Mesodermal cell (in vitro differentiated cells): ENCODE measurements at regions not wholly inside any gene's neighbourhood (a gene's known extent, or its start where the extent isn't known, plus 50 kb on each side); places are given as distances from the start of the nearest gene placed in this dataset.
"Not testable (repeated sequence)": the region's sequence is repeated elsewhere in the genome, so short reads cannot be mapped to it uniquely, and the experiment has no call there.

Experiments
- H3K27ac ChIP-seq: 2 replicates; pipeline ENCODE4 v1.7.0; 2013; ENCODE audit warnings: mild to moderate bottlenecking, low read depth, low read length, moderate library complexity; ENCODE audit not compliant: severe bottlenecking
- H3K36me3 ChIP-seq: 2 replicates; pipeline ENCODE4 v1.7.1; 2013; ENCODE audit warnings: mild to moderate bottlenecking, low read length, moderate library complexity; ENCODE audit not compliant: control insufficient read depth, insufficient read depth
- H3K4me1 ChIP-seq: one replicate; pipeline ENCODE4 v1.7.1; 2013; ENCODE audit warnings: mild to moderate bottlenecking, low read length; ENCODE audit not compliant: insufficient read depth, control insufficient read depth, poor library complexity, severe bottlenecking
- H3K4me3 ChIP-seq: 2 replicates; pipeline ENCODE4 v1.7.0; 2013; ENCODE audit warnings: low read length, control low read depth, mild to moderate bottlenecking; ENCODE audit not compliant: insufficient read depth, poor library complexity, severe bottlenecking; ENCODE audit errors: extremely low read depth
- H3K9me3 ChIP-seq: 2 replicates; pipeline ENCODE4 v1.7.1; 2013; ENCODE audit warnings: mild to moderate bottlenecking, low read length, moderate library complexity; ENCODE audit not compliant: control insufficient read depth
- WGBS, 2 experiments: methylation state at CpG; one replicate each; pipeline ENCODE4 v1.1.5; 2013; ENCODE audit warnings: missing lambda C conversion rate in 2 of 2; ENCODE audit not compliant: insufficient coverage in 2 of 2; 5-methylcytosine and 5-hydroxymethylcytosine counted together

DNA sequence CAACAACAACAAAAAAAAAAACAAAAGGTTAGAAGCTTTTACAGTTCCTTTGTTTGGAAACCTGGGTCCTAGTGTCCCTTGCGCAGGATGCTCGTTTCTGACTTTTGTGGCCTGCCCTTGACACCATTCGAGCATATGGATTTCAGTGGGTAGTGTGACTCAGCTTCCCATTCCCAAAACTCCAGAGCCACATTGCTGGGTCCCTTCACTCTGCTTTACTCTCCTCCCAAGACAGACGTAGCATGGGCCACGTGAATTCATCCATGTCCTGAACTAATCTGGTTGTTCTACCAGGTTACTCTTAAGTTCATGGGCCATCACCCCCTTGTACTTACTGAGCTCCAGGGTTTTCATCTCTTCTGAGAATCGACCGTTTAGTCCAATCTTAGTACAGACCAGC, 68.0 kb upstream of the MAX start:
- Histone ChIP-seq H3K27ac (peak overlapping the region; percentile 64), H3K4me1 (no peaks in the 10 kb centered on the region), H3K4me3 (no peak overlapping the region), H3K9me3 (no peaks in the 10 kb centered on the region), H3K36me3 (no peaks in the 10 kb centered on the region)
- WGBS, 2 experiments, result 94 to 95% methylated on average over 5 of the region's 7 CpGs

DNA sequence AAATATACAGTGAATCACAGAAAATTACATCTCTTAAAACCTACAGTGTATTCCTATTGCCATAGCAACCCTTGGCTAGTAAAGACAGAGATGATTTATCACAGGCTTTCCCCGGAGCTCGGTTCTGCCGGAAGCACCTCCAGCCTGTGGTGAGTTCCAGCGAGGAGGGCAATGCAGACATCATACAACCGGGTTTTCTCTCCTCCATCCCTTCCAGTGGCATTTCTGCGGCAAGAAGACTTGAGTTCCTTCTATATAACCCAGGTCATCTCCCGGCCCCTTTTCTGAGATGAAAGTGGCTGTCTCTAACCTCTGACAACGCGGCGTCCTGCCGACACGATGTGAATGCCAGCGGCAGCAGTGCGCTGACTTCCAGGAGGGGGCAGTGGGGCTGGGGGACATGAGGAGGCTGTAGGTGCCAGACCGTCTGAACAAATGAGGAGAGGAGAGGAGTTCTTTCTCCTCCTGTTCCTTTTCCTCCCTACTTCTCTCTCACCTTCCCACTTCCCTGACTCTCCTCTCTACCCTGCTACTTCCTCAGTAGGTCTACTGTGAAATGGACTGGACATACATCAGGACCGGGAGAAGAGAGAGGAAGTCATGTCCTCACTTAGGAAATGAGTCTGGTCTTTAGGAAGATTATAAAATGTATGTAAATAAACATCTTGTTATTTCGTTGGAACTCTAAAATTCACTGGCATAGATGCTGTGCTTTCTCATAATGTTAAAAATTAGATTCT, 68.6 kb upstream of the MAX start:
- WGBS, 2 experiments, result 20 to 31% methylated on average over 6 to 10 of the region's 17 CpGs
- no peaks in the 10 kb centered on the region for H3K4me1 ChIP-seq
- peak overlapping the region; percentile 64 for H3K27ac ChIP-seq
- no peak overlapping the region for H3K4me3 ChIP-seq
- no peaks in the 10 kb centered on the region for H3K36me3 ChIP-seq
- no peaks in the 10 kb centered on the region for H3K9me3 ChIP-seq

DNA sequence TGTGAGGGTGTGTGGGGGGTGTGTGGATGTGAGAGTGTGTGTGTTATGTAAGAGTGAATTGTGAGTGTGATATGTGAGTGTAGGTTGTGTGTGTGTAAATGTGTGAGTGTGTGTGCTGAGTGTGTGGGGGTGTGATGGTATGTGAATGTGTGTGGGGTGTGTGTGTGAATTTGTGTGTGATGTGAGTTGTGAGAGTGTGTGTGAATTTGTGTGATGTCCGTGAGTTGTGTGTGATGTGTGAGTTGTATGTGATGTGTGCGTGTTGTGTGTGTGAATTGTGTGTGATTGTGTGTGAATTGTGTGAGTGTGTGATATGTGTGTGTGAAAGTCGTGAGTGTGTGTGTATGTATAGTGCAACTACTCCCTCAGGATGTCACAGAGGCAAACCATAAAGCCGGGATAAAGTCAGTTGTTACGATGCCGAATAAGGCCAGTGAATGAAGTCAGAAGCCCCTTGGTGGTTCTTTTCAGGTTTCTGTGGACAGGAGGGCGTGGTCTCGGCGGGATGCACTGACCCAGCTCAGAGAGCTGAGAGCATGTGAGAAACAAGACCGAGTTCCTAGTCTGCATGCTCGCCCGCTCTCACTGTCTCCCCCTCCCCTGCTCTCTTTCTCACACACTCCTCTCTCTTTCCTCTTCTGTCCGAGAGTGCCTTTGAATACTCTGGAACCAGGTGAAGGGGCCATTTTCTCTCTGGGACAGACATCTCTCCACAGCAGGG, 71.8 kb upstream of the MAX start:
- no peaks in the 10 kb centered on the region for H3K9me3 ChIP-seq
- H3K36me3 ChIP-seq, result no peaks in the 10 kb centered on the region
- H3K27ac ChIP-seq, result no peak overlapping the region
- 50 to 52% methylated on average over 13 of the region's 13 CpGs for WGBS, 2 experiments
- no peaks in the 10 kb centered on the region for H3K4me1 ChIP-seq
- H3K4me3 ChIP-seq, result no peak overlapping the region

DNA sequence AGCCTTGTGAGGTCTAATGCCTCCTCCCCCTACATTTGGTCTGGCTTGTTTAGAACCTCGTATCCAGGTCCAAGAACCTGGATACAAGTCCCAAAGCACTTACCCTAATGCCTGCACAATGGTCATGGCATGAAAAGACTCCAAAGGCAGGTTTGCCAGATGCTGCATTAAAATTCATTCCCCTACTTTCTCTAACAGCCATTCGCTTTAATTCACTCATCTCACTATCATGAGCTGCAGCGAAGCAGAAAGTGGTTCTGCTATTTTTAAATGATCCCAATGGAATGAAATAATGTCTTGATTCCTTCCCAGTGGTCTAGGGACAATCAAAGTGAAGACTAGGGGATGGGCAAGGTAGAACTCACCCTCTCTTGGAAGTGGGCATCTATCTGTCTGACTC, 72.5 kb upstream of the MAX start:
- Histone ChIP-seq H3K36me3 (no peaks in the 10 kb centered on the region), H3K9me3 (no peaks in the 10 kb centered on the region), H3K27ac (no peak overlapping the region), H3K4me1 (no peaks in the 10 kb centered on the region), H3K4me3 (no peak overlapping the region)
- WGBS, 2 experiments, result 69 to 77% methylated on average over 1 of the region's 3 CpGs

DNA sequence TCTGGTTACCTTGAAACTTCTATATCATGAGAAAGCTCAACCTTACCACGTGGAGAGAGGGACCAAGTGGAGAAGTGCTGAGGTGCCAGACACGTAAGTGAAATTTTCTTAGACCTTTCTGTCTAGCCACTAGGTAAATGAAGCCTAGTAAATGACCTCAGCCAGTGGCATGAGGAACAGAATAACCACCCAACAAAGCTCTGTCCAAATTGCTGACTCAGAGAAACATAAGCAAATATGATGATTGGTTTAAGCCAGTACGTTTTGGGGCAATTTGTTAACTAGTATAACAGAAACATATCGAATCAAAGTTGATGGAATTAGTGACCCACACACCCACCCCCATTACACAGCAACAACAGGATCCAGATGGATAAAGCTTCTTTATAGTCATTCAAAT, 75.2 kb upstream of the MAX start:
- Histone ChIP-seq H3K9me3 (peaks cover 11% of the 10 kb centered on the region), H3K4me3 (no peak overlapping the region), H3K27ac (no peak overlapping the region), H3K4me1 (no peaks in the 10 kb centered on the region), H3K36me3 (no peaks in the 10 kb centered on the region)
- WGBS, 2 experiments, result 89% methylated on average over 2 of the region's 4 CpGs; no CpG with 5 or more reads in 1 of the 2 experiments

DNA sequence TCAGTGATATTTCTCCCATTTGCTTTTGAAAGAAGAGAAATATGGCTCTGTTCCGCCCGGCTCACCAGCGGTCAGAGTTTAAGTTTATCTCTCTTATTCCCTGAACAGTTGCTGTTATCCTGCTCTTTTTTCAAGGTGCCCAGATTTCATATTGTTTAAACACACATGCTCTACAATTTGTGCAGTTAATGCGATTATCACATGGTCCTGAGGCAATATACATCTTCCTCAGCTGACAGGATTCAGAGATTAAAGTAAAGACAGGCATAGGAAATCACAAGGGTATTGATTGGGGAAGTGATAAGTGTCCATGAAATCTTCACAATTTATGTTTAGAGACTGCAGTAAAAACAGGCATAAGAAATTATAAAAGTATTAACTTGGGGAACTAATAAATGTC, 76.9 kb upstream of the MAX start:
- WGBS, 2 experiments, result 68 to 76% methylated on average over 2 of the region's 4 CpGs
- peaks cover 15% of the 10 kb centered on the region for H3K9me3 ChIP-seq
- H3K4me1 ChIP-seq, H3K27ac ChIP-seq, H3K4me3 ChIP-seq, H3K36me3 ChIP-seq: not testable (repeated sequence)

DNA sequence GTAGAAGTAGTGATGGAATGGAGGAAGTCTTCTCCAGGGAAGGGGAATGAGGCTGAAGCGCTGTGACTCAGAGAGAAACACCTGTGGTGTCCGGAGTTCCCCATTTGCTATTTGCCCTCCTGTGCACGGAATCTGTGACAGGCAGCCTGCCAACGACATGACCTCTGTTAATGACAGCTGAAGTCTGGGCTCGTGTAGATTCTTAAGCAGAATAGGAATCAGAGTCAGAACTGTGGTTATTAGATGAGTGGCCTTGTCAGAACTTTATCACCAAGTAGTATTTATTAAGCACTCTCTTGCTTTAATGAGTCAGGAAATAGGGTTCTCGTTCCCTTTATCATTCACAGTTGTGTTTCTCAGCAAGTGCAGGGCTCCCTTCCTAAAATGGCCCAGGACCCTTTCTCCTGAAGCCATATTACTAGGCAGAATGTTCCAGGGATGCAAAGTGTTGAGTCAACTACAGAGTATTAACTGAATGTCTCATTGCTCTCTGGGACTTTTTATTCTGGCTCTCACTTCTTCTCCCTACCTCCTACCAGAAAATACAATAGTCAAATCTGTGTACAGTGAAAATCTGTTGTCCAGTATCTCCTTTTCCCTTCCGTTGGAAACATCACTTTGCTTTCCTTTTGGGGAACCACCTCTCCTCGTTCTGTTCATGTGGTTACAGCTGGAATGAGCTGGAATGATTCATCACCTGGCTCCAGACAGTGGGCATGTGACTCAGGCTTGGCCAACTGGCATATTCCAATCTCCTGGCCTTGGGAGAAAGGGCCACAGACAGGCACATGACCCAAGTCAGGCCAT, 77.8 kb upstream of the MAX start:
- 75 to 79% methylated on average over 5 to 8 of the region's 8 CpGs for WGBS, 2 experiments
- Histone ChIP-seq H3K4me3 (no peak overlapping the region), H3K9me3 (peaks cover 15% of the 10 kb centered on the region), H3K36me3 (no peaks in the 10 kb centered on the region), H3K4me1 (peaks cover 4% of the 10 kb centered on the region), H3K27ac (no peak overlapping the region)

DNA sequence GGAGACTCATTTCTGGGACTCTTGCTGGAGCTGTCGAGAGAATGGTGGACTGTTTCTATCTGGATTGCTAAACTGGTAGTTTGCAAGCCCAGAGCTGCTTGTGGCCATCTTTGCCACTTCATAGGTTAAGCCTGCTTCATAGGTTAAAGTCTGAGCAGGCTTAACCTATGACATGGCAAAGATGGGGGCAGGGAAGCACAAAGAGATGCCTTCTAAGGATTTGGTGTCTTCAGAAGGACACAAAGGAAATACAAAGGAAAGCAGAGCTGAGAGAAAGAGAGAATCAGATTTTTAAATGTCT, 78.4 kb upstream of the MAX start:
- Histone ChIP-seq H3K4me1 (peaks cover 4% of the 10 kb centered on the region), H3K9me3 (peaks cover 15% of the 10 kb centered on the region), H3K36me3 (no peaks in the 10 kb centered on the region), H3K27ac (no peak overlapping the region), H3K4me3 (no peak overlapping the region)
- WGBS, 2 experiments, result 100% methylated on average over 1 of the region's 1 CpG; no CpG with 5 or more reads in 1 of the 2 experiments

DNA sequence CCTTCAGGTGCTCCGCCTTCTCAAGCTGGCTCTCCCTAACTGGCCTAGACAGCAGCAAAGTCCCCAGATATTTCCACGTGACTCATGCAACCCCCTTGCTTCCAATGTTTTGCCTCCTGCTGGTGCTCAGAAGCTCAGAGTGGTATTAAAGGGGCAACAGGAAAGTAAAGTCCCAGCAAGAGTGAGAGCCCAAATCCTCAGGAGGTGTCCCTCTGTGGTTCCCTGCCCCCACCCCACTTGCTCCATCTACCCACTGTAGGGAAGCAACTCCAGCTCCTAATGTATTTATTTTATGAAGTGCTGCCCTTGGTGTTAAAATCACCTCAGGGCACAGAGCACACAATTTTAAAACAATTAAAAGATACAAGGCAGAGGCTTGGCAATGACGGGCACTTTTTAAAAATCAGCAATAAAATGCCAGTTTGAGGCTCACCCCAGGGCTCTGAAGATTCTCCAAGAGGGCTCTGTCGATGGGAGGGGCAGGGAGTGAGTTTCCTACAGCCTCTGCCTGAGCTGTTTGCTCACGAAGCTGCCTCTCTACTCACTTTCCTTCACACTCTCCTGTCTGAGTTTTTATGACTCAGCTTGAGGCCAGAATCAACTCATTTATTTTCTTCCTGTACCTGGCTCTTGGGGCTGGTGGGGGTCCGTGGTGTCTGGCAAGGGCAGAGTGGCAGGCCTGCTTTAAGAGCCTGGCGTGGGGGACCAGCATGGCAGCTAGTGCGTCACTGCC, 81.9 kb upstream of the MAX start:
- WGBS, 2 experiments, result 52 to 63% methylated on average over 3 to 4 of the region's 8 CpGs
- peaks cover 4% of the 10 kb centered on the region for H3K4me1 ChIP-seq
- H3K4me3 ChIP-seq, result no peak overlapping the region
- no peaks in the 10 kb centered on the region for H3K36me3 ChIP-seq
- no peak overlapping the region for H3K27ac ChIP-seq
- H3K9me3 ChIP-seq, result peaks cover 15% of the 10 kb centered on the region

DNA sequence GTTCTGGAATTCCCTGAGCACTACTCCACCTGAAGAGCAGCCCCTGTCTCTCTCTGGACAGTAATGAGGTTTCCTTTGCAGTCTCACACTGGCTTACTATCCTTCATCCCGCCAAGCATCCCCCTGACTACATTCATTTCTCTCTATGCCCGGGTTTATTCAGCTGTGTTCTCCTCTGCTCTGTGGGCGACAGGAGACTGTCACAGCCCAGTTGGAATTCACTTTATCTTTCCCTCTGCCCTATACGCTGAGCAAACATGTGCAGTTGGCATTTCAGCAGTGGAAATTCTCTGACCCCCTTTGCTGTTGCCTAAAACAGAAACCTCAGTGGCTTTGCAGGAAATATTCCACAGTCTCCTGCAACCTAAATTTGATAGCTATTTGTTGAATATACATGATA, 83.5 kb upstream of the MAX start:
- Histone ChIP-seq H3K27ac (no peak overlapping the region), H3K4me1 (peaks cover 4% of the 10 kb centered on the region), H3K36me3 (no peaks in the 10 kb centered on the region), H3K4me3 (no peak overlapping the region), H3K9me3 (peaks cover 15% of the 10 kb centered on the region)
- 85 to 90% methylated on average over 4 of the region's 4 CpGs for WGBS, 2 experiments
